HG03025 (cell line): ENCODE measurements at regions not wholly inside any gene's neighbourhood (a gene's known extent, or its start where the extent isn't known, plus 50 kb on each side); places are given as distances from the start of the nearest gene placed in this dataset.
"Not testable (repeated sequence)": the region's sequence is repeated elsewhere in the genome, so short reads cannot be mapped to it uniquely, and the experiment has no call there.

Experiments used
- ATAC-seq: cut with Tn5 transposase; IDR thresholded peaks from one replicate; pipeline ENCODE4 v1.9.1; 2021; ENCODE audit warnings: mild to moderate bottlenecking, moderate library complexity; ENCODE audit not compliant: unreplicated experiment, low FRiP score

- no peak for ATAC-seq
Observed at GRCh38 chr10:58070956-58071355, 196.7 kb downstream of the IPMK start.

GRCh38 chr10:58068809-58069208 lies 198.9 kb downstream of the IPMK start:
- no peak for ATAC-seq

- ATAC-seq: no peak
Observed at GRCh38 chr10:58066979-58067378, 200.7 kb downstream of the IPMK start.

- no peak for ATAC-seq
Observed at GRCh38 chr10:58066126-58066525, 201.6 kb downstream of the IPMK start.

- ATAC-seq: no peak
Observed at GRCh38 chr10:58065529-58065815, 202.2 kb downstream of the IPMK start.

- no peak for ATAC-seq
Observed at GRCh38 chr10:58064714-58065528, 202.8 kb downstream of the IPMK start.

GRCh38 chr10:58063861-58064480 lies 203.7 kb downstream of the IPMK start:
- no peak for ATAC-seq

- ATAC-seq: not testable (repeated sequence)
Observed at GRCh38 chr10:58058683-58059082, 209.0 kb downstream of the IPMK start.

GRCh38 chr10:58054881-58055280 lies 212.8 kb downstream of the IPMK start:
- ATAC-seq: no peak

GRCh38 chr10:58052772-58053171 lies 214.9 kb downstream of the IPMK start:
- ATAC-seq: no peak

GRCh38 chr10:58050575-58050974 lies 217.1 kb downstream of the IPMK start:
- ATAC-seq: no peak

GRCh38 chr10:58048936-58049335 lies 218.8 kb downstream of the IPMK start:
- no peak for ATAC-seq

- no peak for ATAC-seq
Observed at GRCh38 chr10:58044072-58044471, 223.6 kb downstream of the IPMK start.

GRCh38 chr10:58041901-58042300 lies 225.8 kb downstream of the IPMK start:
- no peak for ATAC-seq

GRCh38 chr10:58030208-58030607 lies 237.5 kb downstream of the IPMK start:
- ATAC-seq: no peak

GRCh38 chr10:58028597-58029366 lies 238.9 kb downstream of the IPMK start:
- ATAC-seq: no peak

GRCh38 chr10:58027426-58027825 lies 240.3 kb downstream of the IPMK start:
- no peak for ATAC-seq

- ATAC-seq: no peak
Observed at GRCh38 chr10:58026036-58026435, 241.7 kb downstream of the IPMK start.

- ATAC-seq: no peak
Observed at GRCh38 chr10:58023341-58024073, 244.2 kb downstream of the IPMK start.

- no peak for ATAC-seq
Observed at GRCh38 chr10:58019863-58020537, 247.7 kb downstream of the IPMK start.
